GM20431 (cell line): ENCODE measurements at regions not wholly inside any gene's neighbourhood (a gene's known extent, or its start where the extent isn't known, plus 50 kb on each side); places are given as distances from the start of the nearest gene placed in this dataset.
"Not testable (repeated sequence)": the region's sequence is repeated elsewhere in the genome, so short reads cannot be mapped to it uniquely, and the experiment has no call there.

Source experiments
- in situ Hi-C: fragments of 300-500 bp; cut with MseI, MboI; formaldehyde crosslinking; loops from one replicate; pipeline ENCODE4 v1.15.0; 2020; ENCODE audit warnings: low sequenced_read_pairs; ENCODE audit not compliant: unreplicated experiment

GRCh38 chr20:22055981-22056380 lies 350.5 kb downstream of the PAX1 start:
- in situ Hi-C loops, result no loop called here

- in situ Hi-C loops, result no loop called here
Measured at GRCh38 chr20:22052025-22052650, 346.7 kb downstream of the PAX1 start.

- in situ Hi-C loops, result not testable (repeated sequence)
Measured at GRCh38 chr20:22045956-22046507, 340.6 kb downstream of the PAX1 start.

- in situ Hi-C loops, result loop anchor here (10.0 kb wide), 1 partner anchor 53 kb away; no protein-coding TSS in a partner anchor
Measured at GRCh38 chr20:22027423-22027822, 322.0 kb downstream of the PAX1 start.

- in situ Hi-C loops, result loop anchor here (10.0 kb wide), 1 partner anchor 45 kb away; no protein-coding TSS in a partner anchor
Measured at GRCh38 chr20:22020201-22020600, 314.7 kb downstream of the PAX1 start.

- in situ Hi-C loops, result no loop called here
Measured at GRCh38 chr20:22008456-22008855, 303.0 kb downstream of the PAX1 start.

GRCh38 chr20:22006306-22006705 lies 300.8 kb downstream of the PAX1 start:
- in situ Hi-C loops, result no loop called here

- in situ Hi-C loops, result no loop called here
Measured at GRCh38 chr20:22005535-22005934, 300.1 kb downstream of the PAX1 start.

- in situ Hi-C loops, result no loop called here
Measured at GRCh38 chr20:22004946-22005345, 299.5 kb downstream of the PAX1 start.

GRCh38 chr20:22003680-22004079 lies 298.2 kb downstream of the PAX1 start:
- in situ Hi-C loops, result no loop called here

GRCh38 chr20:22001886-22002285 lies 296.4 kb downstream of the PAX1 start:
- in situ Hi-C loops, result no loop called here

GRCh38 chr20:21995461-21995860 lies 290.0 kb downstream of the PAX1 start:
- in situ Hi-C loops, result no loop called here

- in situ Hi-C loops, result no loop called here
Measured at GRCh38 chr20:21994203-21994602, 288.7 kb downstream of the PAX1 start.

- in situ Hi-C loops, result no loop called here
Measured at GRCh38 chr20:21982559-21982958, 277.1 kb downstream of the PAX1 start.

GRCh38 chr20:21981597-21982344 lies 276.3 kb downstream of the PAX1 start:
- in situ Hi-C loops, result no loop called here

- in situ Hi-C loops, result no loop called here
Measured at GRCh38 chr20:21981179-21981578, 275.7 kb downstream of the PAX1 start.

GRCh38 chr20:21971436-21971835 lies 266.0 kb downstream of the PAX1 start:
- in situ Hi-C loops, result loop anchor here (10.0 kb wide), 1 partner anchor 53 kb away; no protein-coding TSS in a partner anchor

GRCh38 chr20:21968486-21968885 lies 263.0 kb downstream of the PAX1 start:
- in situ Hi-C loops, result no loop called here

GRCh38 chr20:21967481-21967880 lies 262.0 kb downstream of the PAX1 start:
- in situ Hi-C loops, result no loop called here

- in situ Hi-C loops, result no loop called here
Measured at GRCh38 chr20:21956591-21956990, 251.1 kb downstream of the PAX1 start.

- in situ Hi-C loops, result no loop called here
Measured at GRCh38 chr20:21947406-21947805, 241.9 kb downstream of the PAX1 start.
